Mucosa of gallbladder (tissue), 1 donor: ENCODE measurements at regions not wholly inside any gene's neighbourhood (a gene's known extent, or its start where the extent isn't known, plus 50 kb on each side); places are given as distances from the start of the nearest gene placed in this dataset.
"Not testable (repeated sequence)": the region's sequence is repeated elsewhere in the genome, so short reads cannot be mapped to it uniquely, and the experiment has no call there.

Source experiments
- DNase-seq: peaks from one replicate; pipeline ENCODE4 v3.0.0-alpha.2; 2020; ENCODE audit warnings: low spot score
- donor health status: DM: no; HTN: no; CAD: no.

DNA sequence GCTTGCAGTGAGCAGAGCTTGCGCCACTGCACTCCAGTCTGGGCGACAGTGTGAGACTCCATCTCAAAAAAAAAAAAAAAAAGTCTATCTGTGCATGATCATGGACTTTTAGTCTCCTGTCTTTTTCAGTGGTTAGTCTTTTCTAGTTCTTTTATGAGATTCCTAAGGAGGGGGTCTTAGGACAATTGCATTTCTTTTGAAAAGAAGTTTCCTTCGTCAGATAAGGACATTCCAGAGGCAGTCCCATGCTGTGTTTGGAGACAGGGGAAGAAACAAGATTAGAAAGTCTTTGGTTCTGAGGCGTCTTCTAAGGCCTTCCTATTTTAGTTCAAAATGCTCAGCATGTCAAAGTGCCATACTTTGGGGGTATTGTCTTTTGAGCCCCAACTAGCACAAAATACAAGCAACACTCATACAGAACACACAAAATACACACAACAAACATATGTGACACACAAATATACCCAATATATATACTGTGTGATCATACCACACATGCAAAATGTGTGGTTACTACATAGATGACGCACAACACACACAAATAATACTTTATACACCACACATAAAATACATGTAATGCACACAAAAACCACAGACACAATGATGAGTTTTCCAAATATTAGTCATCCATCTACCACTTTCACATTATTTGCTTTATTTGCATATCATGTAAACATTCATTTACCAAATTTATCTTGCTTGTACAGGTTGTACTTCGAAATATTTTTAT, 394.5 kb downstream of the SPATA31D1 start:
- no peak for DNase-seq

DNA sequence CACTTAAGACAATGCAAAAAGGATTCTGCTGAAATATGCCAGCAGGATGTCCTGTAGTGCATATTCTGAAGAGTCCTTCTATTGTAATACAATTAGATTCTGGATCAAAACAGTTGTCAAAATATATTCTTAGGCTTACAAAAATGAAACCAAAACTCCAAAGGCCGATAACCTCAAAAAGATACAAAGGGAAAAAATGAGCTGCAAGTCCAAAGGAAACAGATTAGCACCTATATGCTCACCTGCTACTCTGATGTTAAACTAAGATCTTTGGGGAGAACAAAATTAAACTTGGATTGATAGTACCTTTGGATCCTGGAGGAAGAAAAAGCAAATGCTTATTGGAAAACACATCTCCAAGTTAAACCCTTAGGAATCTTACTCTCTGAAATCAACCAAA, 397.1 kb downstream of the SPATA31D1 start:
- no peak for DNase-seq

DNA sequence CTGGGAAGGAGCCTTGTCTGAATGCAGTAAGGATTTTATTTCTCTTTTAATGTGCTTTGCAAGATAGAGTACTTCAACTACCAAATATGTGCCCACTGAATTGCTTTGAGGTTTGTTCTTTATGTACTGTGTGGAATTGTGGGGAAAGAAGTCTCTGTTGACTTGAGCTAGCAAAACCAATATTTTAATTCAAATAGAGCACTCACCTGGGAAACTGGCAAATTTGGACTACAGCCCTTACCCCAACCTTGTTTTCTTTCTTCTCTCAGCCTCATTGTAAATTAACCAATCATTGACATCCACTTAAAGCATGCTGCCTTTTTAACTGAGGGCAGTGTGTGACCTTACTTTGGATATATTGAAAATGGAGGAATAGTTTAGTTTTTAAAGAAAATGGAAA, 409.0 kb downstream of the SPATA31D1 start:
- no peak for DNase-seq

DNA sequence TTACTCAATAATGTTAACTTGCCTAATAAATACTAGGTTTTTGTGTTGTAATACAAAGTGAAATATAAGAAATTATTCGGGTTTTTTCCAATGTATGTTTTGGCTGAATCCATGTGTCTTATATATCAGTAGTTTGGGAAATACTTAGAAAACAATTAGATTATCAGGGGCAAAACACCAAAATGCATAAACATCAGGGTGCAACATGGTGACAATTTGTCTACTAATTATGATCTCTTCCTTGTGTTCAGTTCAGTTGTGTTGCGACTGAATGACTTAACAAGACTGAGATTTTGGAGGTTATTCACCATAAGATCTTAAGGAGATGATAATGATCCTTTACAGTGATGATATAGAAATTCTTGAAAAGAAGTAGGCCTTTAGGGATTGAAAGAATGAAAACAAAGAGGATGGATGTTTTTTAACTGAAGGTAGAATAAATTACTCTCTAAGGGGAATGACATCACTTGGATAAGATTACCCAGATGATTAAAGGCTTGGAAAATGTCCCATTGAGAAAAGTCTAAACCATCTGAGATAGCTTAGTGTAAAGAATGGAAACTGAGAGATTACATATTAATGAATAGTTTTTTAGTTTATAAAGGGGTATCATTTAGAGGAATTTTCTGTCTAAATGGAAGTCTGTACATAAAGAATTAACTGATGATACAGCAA, 415.8 kb downstream of the SPATA31D1 start:
- DNase-seq, result no peak

DNA sequence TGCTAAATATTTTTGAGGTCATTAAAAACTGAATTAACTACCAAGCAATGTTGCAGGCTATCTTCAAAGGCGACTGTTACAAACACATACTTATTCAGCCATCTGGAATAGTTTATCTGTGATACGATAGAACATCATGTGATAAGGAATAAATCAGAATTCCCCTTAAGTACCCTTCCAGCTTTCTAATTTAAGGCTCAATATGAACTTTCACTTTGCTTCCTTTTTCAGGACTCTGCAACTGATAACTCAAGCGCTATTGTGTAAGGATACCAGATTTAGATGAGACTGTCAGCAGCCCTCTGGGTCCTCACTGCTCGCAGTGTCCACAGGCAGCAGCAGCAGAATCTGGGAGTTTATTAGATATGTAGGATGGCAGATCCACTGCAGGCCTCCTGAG, 416.3 kb downstream of the SPATA31D1 start:
- no peak for DNase-seq

DNA sequence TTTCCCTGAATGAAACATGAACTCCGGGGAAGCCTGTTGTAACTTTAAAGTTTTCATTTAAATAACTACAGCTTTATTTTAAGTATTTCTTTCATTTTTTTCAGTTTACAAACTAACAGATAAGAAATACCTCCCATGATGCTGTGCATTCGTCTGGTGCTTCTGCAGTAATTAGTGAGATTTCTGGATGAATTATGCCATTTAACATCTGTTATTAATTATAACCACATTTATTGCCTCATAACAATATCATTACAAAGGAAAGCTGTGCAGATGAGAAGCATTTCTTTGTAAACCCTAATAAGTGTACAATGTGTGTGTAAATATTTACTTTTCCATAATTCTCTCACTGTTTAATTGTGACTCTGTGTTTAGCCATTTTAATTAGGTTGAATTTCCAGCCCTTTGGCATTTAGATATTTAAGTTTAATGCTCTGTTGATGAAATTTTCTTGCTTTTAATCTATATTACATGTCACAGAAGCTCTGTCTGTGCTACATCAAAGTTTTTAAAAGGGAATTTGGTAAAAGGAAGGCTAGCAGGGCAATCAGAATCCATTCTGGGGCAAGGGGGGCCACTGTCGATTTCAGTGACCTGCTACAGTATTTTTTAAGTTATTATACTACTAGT, 418.0 kb downstream of the SPATA31D1 start:
- DNase-seq, result no peak

DNA sequence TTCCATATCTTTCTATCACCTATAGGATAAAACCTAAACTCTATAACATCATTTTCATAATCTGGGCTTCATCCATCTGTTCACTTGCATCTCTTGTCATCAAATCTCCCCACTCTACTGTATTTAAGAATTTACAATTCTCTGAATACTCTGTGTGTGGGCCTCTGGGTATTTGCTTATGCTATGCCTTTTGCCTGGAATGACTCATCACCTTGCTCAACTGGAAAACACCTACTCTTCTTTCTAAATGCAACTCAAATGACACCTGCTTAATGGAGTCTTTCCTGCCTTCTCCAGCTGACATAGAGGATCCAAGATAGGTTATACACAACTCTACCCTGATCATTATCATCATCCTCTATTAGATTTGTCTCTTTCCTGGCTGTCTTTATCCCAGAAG, 421.7 kb downstream of the SPATA31D1 start:
- no peak for DNase-seq

DNA sequence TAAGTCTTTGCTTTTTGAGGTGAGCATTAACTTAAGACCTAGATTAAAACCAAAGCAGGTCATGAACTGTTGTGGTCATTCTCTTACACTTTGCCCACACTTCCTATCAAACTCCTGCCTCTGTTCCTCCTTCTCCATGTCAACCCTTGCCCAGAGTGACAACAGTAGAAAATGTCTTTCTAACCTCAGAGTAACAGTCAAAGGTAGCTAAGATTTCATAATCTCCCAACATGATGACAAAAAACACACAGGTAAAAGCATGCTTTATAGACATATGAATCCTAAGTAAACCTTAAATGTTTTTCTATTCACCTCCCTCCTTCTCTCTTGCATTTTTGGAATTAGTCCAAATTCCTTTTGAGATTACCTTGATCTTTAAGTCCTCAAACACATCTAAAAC, 422.3 kb downstream of the SPATA31D1 start:
- no peak for DNase-seq

DNA sequence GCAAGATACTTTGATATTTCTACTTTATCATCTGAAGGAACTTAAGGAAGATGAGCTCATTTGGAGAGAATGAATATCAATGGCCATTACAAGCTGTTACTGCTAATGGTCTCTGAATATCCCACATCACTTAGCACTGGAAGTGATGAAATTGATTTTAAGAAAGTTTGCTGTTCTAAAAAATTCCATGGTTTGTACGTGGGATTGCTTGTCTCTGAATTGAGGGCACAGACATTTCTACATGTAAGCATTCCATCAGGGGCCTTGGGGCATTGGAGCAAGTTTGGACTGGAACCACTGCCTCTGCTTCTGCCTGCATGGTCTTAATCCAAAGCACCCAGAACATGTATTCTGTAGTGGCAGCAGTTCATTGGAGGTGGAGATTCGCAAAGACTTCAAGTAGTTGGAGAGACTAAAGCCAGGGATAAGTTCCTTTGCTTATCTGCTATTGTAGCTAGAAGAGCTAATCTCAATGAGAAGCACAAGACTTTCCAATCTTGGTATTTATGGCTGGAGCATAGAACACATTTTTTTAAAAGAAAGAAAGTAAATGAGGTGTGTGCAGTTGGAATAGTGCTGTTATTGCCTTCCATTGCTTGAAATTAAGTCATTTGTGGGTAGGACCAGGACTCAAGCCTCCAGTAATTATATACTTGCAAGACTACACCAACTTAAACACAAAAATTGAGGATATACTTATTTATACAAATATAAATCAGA, 424.2 kb downstream of the SPATA31D1 start:
- no peak for DNase-seq

DNA sequence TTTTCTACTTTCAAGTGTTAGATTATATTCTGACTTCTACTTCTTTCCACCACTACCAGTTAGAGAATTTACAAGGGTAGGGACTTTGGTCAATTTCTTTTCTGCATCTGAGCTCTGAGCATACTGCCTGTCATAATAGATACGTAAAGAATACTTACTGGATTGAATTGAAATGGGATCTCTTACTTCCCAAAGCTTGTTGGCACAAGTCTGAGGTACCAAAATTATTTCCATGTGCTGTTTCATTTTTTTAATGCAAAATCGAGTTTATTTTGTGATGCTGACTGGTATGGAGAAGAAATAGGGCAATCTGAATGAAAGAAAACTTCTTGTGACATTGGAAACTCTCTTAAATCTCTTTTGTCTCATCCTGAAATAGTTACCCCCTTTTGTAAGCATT, 428.9 kb downstream of the SPATA31D1 start:
- DNase-seq, result no peak

DNA sequence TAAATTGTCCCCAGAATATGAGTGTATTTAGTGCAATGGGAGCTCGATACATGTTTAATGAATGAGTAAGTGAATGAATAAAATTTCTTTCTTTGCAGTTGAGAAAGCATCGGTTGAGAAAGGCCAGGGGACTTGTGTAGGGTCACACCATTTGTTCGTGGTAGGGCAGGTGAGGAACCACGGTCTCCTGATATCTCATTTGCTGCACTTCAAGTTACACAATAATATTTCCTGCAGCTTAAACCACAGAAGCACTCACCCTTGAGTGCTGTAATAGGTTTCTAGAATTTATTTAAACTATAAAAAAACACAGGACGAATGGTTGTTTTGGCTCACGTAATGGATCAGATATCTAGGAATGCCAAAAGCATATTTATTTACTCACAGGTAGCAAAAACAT, 429.8 kb downstream of the SPATA31D1 start:
- no peak for DNase-seq

DNA sequence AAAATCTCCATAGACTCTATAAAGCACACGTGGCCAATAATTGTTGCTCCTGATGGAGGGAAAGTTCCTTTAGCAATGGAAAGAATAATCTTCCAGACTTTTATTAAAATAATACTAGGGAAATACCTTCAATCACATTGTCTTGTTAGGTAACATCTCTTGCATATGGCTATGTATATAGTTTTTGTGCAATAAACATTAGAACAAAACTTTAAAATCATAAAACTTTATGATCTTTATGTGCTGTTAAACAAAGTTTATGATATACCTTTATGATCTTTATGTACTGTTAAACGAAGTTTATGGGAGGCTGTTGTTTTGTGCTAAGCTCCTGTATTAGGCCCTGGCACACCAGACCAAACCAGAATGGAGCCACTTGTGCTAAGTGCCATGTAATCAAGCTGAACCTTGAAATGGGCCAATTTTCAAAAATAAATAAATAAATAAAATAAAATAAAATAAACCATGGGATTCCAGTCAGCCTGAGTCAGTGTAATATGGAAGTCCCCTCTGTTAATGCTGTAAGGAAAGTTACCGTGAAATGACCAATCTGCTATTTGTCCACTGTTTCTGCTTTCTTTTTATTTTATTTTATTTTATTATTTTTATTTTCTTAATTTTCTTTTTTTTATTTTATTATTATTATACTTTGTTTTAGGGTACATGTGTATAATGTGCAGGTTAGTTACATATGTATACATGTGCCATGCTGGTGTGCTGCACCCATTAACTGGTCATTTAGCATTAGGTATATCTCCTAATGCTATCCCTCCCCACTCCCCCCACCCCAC, 431.3 kb downstream of the SPATA31D1 start:
- DNase-seq, result no peak

DNA sequence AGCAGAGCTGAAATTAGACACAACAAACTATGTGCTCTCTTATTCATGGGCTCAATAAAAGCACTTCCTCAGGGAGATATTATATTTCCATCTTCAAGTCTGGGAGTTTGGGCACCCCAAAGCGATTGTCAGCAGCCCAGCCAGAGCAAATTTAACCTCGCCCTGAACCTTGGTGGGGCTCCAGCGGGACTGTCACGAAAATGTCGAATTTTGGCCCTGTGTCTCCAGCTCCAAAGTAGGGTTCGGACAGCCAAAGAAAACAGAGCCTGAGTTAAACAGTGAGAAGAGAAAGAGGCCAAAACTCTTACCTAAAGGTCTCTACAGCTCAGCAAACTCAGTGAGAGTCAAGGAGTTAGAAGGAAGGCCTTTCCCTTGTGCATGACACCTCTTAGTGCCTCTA, 432.9 kb downstream of the SPATA31D1 start:
- DNase-seq, result no peak

DNA sequence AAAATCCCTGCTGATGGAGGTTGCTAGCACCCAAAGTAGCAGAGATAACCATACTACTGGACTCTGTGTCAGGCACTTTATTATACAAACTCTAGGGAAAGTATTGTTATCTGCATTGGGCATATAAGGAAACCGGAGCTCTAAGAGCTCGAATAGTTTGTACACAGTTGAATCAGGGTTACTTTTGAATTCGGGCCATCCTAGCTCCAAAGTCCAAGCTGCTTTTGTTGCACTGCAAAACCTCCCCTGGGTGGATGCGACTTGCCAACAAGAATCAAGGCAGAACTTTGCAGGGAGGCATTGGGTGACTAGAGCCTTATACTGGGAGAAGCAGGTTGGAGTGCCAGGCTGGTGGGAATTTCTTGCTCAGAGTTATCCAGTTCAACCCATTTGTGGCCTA, 435.1 kb downstream of the SPATA31D1 start:
- DNase-seq, result peak; percentile 37

DNA sequence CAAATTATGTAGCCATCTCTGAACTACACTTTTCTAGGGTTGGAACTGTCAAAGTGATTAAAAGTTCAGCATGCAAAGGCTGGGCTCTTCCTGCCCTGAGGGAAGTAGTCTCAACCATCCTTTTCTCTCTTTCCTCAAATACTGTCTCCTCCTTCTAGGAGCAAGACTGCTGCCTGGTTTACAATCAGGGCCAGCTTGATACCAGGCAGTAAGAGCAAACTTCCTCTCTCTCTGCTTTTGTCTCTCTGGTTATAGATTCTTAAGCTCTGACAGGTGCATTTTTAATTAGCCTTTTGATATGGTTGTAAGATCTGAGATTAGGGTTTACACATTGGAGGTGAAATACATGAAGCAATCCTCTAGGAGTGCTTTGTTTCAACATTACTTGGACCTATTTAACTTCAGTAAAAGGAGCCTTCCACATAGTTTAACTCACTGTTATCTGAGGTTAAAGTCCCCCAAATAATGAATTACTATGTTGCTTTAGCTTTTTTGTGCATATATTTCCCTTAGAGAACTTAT, 436.1 kb downstream of the SPATA31D1 start:
- DNase-seq, result no peak

DNA sequence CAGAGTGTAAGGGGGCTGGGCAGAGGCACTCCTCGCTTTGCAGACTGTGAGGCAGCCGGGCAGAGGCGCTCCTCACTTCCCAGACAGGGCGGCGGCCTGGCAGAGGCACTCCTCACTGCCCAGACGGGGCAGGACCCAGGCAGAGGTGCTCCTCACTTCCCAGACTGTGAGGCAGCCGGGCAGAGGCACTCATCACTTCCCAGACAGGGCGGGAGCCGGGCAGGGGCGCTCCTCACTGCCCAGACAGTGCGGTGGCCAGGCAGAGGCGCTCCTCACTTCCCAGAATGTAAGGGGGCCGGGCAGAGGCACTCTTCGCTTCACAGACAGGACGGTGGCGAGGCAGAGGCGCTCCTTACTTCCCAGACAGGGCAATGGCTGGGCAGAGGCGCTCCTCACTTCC, 442.5 kb downstream of the SPATA31D1 start:
- no peak for DNase-seq

DNA sequence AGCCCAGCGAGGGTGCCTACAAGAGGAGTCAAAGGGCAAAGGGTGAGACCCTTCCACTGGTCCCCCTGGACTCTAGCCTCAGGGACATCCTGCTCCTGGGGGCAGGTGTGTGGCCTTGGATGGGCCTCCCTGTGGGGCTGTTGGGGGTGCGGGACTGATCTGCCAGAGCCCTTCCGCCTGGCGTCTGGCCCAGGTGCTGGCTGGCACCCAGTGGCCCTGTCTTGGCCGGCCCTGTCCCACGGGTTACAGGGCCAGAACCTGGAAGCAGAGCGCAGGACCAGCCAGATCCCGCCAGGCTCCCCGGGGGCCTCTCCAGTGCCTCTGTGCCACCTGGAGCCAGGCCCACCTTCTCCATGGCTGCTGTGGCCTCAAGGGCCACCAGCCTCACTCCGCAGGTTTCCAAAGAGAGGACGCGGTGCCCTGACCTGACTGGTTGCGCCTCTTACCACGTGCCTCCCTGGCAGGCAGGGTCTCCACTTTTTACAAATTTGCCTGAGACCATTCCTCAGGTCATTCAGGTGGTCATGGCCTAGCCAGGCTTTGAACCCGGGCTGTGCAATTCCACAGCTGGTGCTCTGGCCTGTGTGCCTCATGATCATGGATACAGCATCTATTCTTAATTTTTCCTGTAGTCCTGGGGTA, 444.8 kb downstream of the SPATA31D1 start:
- not testable (repeated sequence) for DNase-seq

DNA sequence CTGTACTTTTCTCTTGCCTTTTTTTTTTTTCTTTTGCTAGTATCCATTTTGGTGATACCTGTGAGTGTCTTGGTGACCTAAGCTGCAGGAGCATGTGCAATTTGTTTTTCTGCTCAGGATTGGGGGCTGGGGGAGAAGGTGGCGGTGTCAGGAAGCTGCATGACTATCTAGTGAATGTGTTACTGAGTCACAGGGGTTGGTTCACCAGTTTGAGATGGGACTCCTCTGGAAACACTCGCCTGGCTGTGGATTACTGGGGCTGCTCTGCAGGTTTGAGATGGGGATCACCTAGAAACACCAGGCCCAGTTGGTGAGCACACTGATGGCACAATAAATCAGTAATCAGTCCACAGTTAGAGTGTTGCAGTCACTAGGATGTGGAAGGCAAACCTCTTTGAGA, 447.9 kb downstream of the SPATA31D1 start:
- no peak for DNase-seq

DNA sequence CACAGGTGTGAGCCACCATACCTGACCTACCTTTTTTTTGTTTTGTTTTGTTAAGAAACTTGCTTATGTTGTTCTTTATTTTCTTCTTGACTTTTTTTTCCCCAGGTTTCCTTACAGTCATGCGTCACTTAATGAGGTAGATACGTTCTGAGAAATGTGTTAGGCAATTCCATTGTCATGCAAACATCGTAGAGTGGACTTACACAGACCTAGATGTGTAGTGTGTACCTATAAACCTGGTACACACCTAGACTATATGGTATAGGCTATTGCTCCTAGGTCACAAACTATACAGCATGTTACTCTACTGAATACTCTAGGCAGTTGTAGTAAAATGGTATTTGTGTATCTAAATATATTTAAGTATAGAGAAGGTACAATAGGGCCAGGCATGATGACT, 448.6 kb downstream of the SPATA31D1 start:
- DNase-seq, result not testable (repeated sequence)

DNA sequence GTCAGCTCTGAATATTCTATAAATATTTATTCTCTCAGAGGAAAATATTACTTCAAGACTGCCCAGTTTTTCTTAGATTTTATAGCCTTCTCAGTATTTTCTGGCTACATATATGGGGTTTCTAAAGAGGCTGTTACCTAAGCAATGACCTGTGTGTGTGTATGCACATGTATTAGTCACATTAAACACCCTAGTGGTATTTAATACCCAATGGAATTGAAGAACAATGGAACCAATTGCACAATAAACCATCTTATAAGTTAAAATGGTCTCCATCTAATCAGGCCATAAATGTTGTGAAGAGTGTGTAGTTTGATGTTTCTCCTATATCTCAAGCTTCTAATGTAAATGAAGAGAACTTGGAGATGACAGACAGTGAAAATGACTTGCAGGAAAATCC, 450.0 kb downstream of the SPATA31D1 start:
- no peak for DNase-seq

DNA sequence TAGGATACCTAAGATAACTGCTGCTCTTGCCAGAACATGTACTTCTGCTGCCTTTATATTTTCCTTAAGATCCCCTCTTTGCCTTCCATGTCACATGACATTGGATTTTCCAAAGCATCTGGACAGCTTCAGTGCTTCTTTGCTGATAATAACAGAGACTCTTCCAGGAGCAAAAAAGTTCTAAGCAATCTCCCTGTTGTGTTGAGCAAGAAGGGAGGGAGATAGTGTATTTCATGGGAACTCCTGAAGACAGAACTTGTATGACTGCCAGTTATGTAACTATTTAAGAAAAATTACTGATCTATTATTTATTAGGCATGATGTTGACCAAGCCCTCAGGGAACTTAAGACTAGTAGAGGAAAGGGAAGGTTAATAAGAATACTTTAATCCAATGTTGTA, 454.7 kb downstream of the SPATA31D1 start:
- DNase-seq, result no peak
